ENCODE measurements at regions not wholly inside any gene's neighbourhood (a gene's known extent, or its start where the extent isn't known, plus 50 kb on each side); places are given as distances from the start of the nearest gene placed in this dataset.

GRCh38 chr20:41770965-41771364 is 152.8 kb upstream of the CHD6 start:
- no peak overlapping the region for H2BK20ac ChIP-seq (ENCODE audit: low read depth, low read length)
- H3K9ac ChIP-seq (ENCODE audit: low read depth, low read length), result no peak overlapping the region
- BruUV-seq (replicated peaks), result no TSS peak
- H3K79me1 ChIP-seq (ENCODE audit: low read depth in 1 of 2, low read length in 2 of 2), result no peaks in the 10 kb centered on the region
- no peak for ATAC-seq (ENCODE audit: low read depth)
- H2AK9ac ChIP-seq (replicated peaks; ENCODE audit: low read depth, low read length, poor library complexity), result no peak overlapping the region
- no peak overlapping the region for H4K5ac ChIP-seq (ENCODE audit: low read depth, low read length)
- no peaks in the 10 kb centered on the region for H3K36me3 ChIP-seq (ENCODE audit: control insufficient read depth, insufficient read depth, low read length)
- no peak overlapping the region for H3K4me2 ChIP-seq (ENCODE audit: low read depth, low read length)
- H2BK120ac ChIP-seq (ENCODE audit: low read depth, low read length), result no peak overlapping the region
- no peak overlapping the region for H3K14ac ChIP-seq (replicated peaks; ENCODE audit: low read depth, low read length)
- no peak overlapping the region for H4K8ac ChIP-seq (ENCODE audit: low read depth in 2 of 2, low read length in 2 of 2)
- no peaks in the 10 kb centered on the region for H3K9me1 ChIP-seq (ENCODE audit: insufficient read depth, low read length)
- no peak overlapping the region for H2AK5ac ChIP-seq (ENCODE audit: low read depth, low read length)
- no peak overlapping the region for H2AFZ ChIP-seq (replicated peaks; ENCODE audit: low read length, poor library complexity)
- intact Hi-C loops (cut with micrococcal nuclease) (no loop called here), in situ Hi-C loops (cut with MboI; ENCODE audit: low sequenced_read_pairs) (no loop called here), dilution Hi-C loops (cut with HindIII; ENCODE audit: low sequenced_read_pairs, unreplicated experiment) (no loop called here)
- H3K23ac ChIP-seq (ENCODE audit: low read depth, low read length), result no peak overlapping the region
- H3K4me3 ChIP-seq (ENCODE audit: insufficient read depth, low read depth, low read length), result no peak overlapping the region
- H3K4ac ChIP-seq (ENCODE audit: low read depth, low read length), result no peak overlapping the region
- POLR2A ChIA-PET (ENCODE audit: unreplicated experiment), result no interaction called here
- no peak overlapping the region for H2BK5ac ChIP-seq (ENCODE audit: low read depth, low read length, poor library complexity, severe bottlenecking)
- no peaks in the 10 kb centered on the region for H3K9me3 ChIP-seq (ENCODE audit: control insufficient read depth, insufficient read depth, low read length)
- H3K56ac ChIP-seq (ENCODE audit: extremely low read depth, insufficient read depth, low read length), result no peak overlapping the region
- H3K27me3 ChIP-seq (ENCODE audit: control insufficient read depth, insufficient read depth, low read length), result no peaks in the 10 kb centered on the region
- DNase-seq, result no peak
- H4K91ac ChIP-seq (ENCODE audit: insufficient read depth, low read depth, low read length), result no peak overlapping the region
- H3K18ac ChIP-seq (ENCODE audit: low read depth, low read length), result no peak overlapping the region
- no peaks in the 10 kb centered on the region for H4K20me1 ChIP-seq (ENCODE audit: insufficient read depth, low read length)
- H3K27ac ChIP-seq (ENCODE audit: insufficient read depth, low read length), result no peak overlapping the region
- no CpG with 5 or more reads among the region's 2 CpGs for WGBS, 2 experiments (ENCODE audit: extremely low coverage in 2 of 2, insufficient read length in 1 of 2)
- no peaks in the 10 kb centered on the region for H3K4me1 ChIP-seq (ENCODE audit: control insufficient read depth, insufficient read depth, low read length)
- TF ChIP-seq USF2 (IDR thresholded peaks at IDR 0.05; ENCODE audit: low read depth, low read length), result no peak
- no peak for TF ChIP-seq NFE2L2 (IDR thresholded peaks at IDR 0.05; ENCODE audit: low read depth, low read length)
- TF ChIP-seq RFX5 (IDR thresholded peaks at IDR 0.05; ENCODE audit: low read depth, low read length), result no peak
- no peak for TF ChIP-seq MAFK (IDR thresholded peaks at IDR 0.05; ENCODE audit: low read depth, low read length)
- TF ChIP-seq MXI1 (IDR thresholded peaks at IDR 0.05; ENCODE audit: borderline replicate concordance, low read depth, low read length), result no peak
- TF ChIP-seq CEBPB (IDR thresholded peaks at IDR 0.05; ENCODE audit: low read depth, low read length), result no peak
- no peak for TF ChIP-seq ELK1 (IDR thresholded peaks at IDR 0.05; ENCODE audit: borderline replicate concordance, low read depth, low read length)
- no peak for TF ChIP-seq SMC3 (IDR thresholded peaks at IDR 0.05; ENCODE audit: low read depth, low read length)
- TF ChIP-seq RCOR1 (IDR thresholded peaks at IDR 0.05; ENCODE audit: insufficient replicate concordance, low read length), result no peak
- no peak overlapping the region for H2BK15ac ChIP-seq (ENCODE audit: low read depth, low read length)
- CTCF ChIA-PET, result no interaction called here
